Body of pancreas (tissue), 4 donors: ENCODE measurements at regions not wholly inside any gene's neighbourhood (a gene's known extent, or its start where the extent isn't known, plus 50 kb on each side); places are given as distances from the start of the nearest gene placed in this dataset.

Source experiments
- POLR2A ChIP-seq, 3 donors: fragments of 450-650 bp; IDR thresholded peaks; one replicate each; pipeline ENCODE4 v1.6.1; 2016; ENCODE audit warnings: antibody characterized with exemption in 3 of 3, mild to moderate bottlenecking in 2 of 3
- TF ChIP-seq, protein P1 (sequence below), 7 experiments: fragments of 450-650 bp in 4 of 7; fragments of 200-600 bp in 3 of 7; sonication (generic) in 3 of 7; IDR thresholded peaks; one replicate each; pipeline ENCODE4 v1.5.1; 2016 to 2019; ENCODE audit warnings: antibody characterized with exemption in 7 of 7

GRCh38 chr6:66508433-66508832 is 801.4 kb upstream of the EYS start:
- no peak for TF ChIP-seq POLR2A (IDR thresholded peaks at IDR 0.05)
- TF ChIP-seq, protein P1, sequence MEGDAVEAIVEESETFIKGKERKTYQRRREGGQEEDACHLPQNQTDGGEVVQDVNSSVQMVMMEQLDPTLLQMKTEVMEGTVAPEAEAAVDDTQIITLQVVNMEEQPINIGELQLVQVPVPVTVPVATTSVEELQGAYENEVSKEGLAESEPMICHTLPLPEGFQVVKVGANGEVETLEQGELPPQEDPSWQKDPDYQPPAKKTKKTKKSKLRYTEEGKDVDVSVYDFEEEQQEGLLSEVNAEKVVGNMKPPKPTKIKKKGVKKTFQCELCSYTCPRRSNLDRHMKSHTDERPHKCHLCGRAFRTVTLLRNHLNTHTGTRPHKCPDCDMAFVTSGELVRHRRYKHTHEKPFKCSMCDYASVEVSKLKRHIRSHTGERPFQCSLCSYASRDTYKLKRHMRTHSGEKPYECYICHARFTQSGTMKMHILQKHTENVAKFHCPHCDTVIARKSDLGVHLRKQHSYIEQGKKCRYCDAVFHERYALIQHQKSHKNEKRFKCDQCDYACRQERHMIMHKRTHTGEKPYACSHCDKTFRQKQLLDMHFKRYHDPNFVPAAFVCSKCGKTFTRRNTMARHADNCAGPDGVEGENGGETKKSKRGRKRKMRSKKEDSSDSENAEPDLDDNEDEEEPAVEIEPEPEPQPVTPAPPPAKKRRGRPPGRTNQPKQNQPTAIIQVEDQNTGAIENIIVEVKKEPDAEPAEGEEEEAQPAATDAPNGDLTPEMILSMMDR (IDR thresholded peaks at IDR 0.05): no peak
